CD8-positive, alpha-beta memory T cell (primary cell): ENCODE measurements at regions not wholly inside any gene's neighbourhood (a gene's known extent, or its start where the extent isn't known, plus 50 kb on each side); places are given as distances from the start of the nearest gene placed in this dataset.

Source experiments
- CTCF ChIA-PET: fragments of 350-600 bp; sonication (Branson Sonifier 250); formaldehyde crosslinking; loops from one replicate; lab custom pipeline; 2021; ENCODE audit warnings: antibody characterized with exemption; lab: Charles Lee
- POLR2A ChIA-PET: fragments of 350-600 bp; sonication (Branson Sonifier 250); formaldehyde crosslinking; loops from one replicate; lab custom pipeline; 2021; ENCODE audit warnings: antibody characterized with exemption; lab: Charles Lee
- DNase-seq, 5 donors: peaks; one replicate each; pipeline versions ENCODE4 v3.0.0 to v3.0.0-alpha.2; 2020 to 2022; ENCODE audit warnings: mixed read lengths in 1 of 5
- H3K27ac ChIP-seq: one replicate; pipeline ENCODE4 v1.7.0; 2013; ENCODE audit warnings: low read depth, mild to moderate bottlenecking, low read length, moderate library complexity
- H3K27me3 ChIP-seq: 2 replicates; pipeline ENCODE4 v1.7.0; 2013; ENCODE audit warnings: low read length, mild to moderate bottlenecking; ENCODE audit not compliant: insufficient read depth, poor library complexity, severe bottlenecking
- H3K36me3 ChIP-seq: 2 replicates; pipeline ENCODE4 v1.7.0; 2013; ENCODE audit warnings: mild to moderate bottlenecking, low read length, moderate library complexity; ENCODE audit not compliant: insufficient read depth
- H3K4me1 ChIP-seq: 2 replicates; pipeline ENCODE4 v1.7.0; 2013; ENCODE audit warnings: mild to moderate bottlenecking, low read length, moderate library complexity; ENCODE audit not compliant: insufficient read depth
- H3K4me3 ChIP-seq: 2 replicates; pipeline ENCODE4 v1.7.0; 2013; ENCODE audit warnings: mild to moderate bottlenecking, low read length
- H3K9me3 ChIP-seq: 2 replicates; pipeline ENCODE4 v1.7.0; 2013; ENCODE audit warnings: mild to moderate bottlenecking, low read length
- H3K27ac Mint-ChIP-seq, 8 donors: one replicate each; pipeline ENCODE4 v1.8.0; 2020 to 2021; ENCODE audit warnings: mixed read lengths in 8 of 8, mild to moderate bottlenecking in 6 of 8, inconsistent platforms in 3 of 8, moderate library complexity in 3 of 8
- H3K27me3 Mint-ChIP-seq, 2 donors: one replicate each; pipeline ENCODE4 v1.8.0; 2020 to 2021; ENCODE audit warnings: mixed read lengths in 2 of 2, mild to moderate bottlenecking in 1 of 2, moderate library complexity in 1 of 2
- H3K36me3 Mint-ChIP-seq, 3 donors: one replicate each; pipeline ENCODE4 v1.8.0; 2020 to 2021; ENCODE audit warnings: mixed read lengths in 3 of 3, inconsistent platforms in 1 of 3, mild to moderate bottlenecking in 1 of 3
- H3K4me1 Mint-ChIP-seq, 3 donors: one replicate each; pipeline ENCODE4 v1.8.0; 2020 to 2021; ENCODE audit warnings: mixed read lengths in 3 of 3, inconsistent platforms in 1 of 3, mild to moderate bottlenecking in 1 of 3
- H3K4me3 Mint-ChIP-seq, 7 donors: one replicate each; pipeline ENCODE4 v1.8.0; 2020 to 2021; ENCODE audit warnings: mixed read lengths in 7 of 7, mild to moderate bottlenecking in 6 of 7, moderate library complexity in 4 of 7, inconsistent platforms in 2 of 7
- H3K9me3 Mint-ChIP-seq, 5 donors: one replicate each; pipeline ENCODE4 v1.8.0; 2020 to 2022; ENCODE audit warnings: mixed read lengths in 5 of 5, mild to moderate bottlenecking in 3 of 5, moderate library complexity in 2 of 5, inconsistent platforms in 1 of 5

DNA sequence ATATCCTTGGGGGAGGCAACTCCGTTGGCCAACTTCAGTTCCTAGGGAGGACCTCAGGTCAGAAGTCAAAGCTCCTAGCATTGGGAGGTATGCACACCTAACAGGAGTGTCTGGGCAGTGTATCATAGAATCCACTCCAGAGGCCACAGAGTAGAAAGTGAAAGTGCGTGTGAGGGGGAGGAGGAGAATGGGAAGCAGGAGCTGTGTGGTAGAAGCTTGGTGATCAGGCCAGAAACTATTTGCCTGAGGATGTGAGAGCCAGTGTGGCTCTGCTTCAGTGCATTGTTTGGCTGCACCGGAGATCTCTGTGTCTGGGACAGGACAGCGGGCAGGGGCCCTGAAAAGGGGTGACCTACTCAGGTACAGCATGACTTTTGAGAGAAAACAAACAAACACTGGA, 557.4 kb upstream of the VSTM2A start:
- no peaks in the 10 kb centered on the region for H3K4me1 Mint-ChIP-seq
- DNase-seq = no peak
- no peaks in the 10 kb centered on the region for H3K27me3 ChIP-seq
- H3K9me3 Mint-ChIP-seq = peaks cover 10 to 31% (median 13%) of the 10 kb centered on the region in 5 donors
- H3K4me3 ChIP-seq = no peak overlapping the region
- no peak overlapping the region for H3K27ac ChIP-seq
- CTCF ChIA-PET = no interaction called here
- H3K27ac Mint-ChIP-seq = no peak overlapping the region
- no peaks in the 10 kb centered on the region for H3K4me1 ChIP-seq
- no peaks in the 10 kb centered on the region for H3K36me3 ChIP-seq
- POLR2A ChIA-PET = no interaction called here
- no peaks in the 10 kb centered on the region for H3K9me3 ChIP-seq
- no peaks in the 10 kb centered on the region for H3K27me3 Mint-ChIP-seq
- H3K36me3 Mint-ChIP-seq = no peaks in the 10 kb centered on the region
- no peak overlapping the region for H3K4me3 Mint-ChIP-seq

DNA sequence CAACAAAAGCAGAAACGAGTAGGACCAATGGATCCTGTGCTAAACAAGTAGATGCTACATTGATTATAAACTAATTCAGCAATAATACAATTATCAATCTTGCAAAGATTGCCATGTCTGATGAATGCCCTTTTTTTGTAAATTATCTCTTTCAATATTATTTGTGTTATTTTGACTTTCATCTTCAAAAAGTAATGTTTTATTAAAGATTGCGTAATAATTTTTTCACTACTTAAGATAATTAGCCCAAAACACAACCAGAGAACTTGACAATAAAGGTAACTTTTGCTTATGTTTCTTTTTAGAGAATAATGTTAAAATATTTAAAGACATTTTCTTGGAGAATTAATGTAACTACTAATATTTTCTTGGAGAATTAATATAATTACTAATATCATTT, 553.8 kb upstream of the VSTM2A start:
- Mint-ChIP-seq H3K9me3 (peaks cover 8 to 30% (median 18%) of the 10 kb centered on the region in 5 donors), H3K27me3 (no peaks in the 10 kb centered on the region), H3K36me3 (peaks cover 0 to 2% (median 0%) of the 10 kb centered on the region in 3 donors), H3K4me3 (no peak overlapping the region), H3K4me1 (no peaks in the 10 kb centered on the region), H3K27ac (no peak overlapping the region)
- ChIA-PET POLR2A (no interaction called here), CTCF (no interaction called here)
- Histone ChIP-seq H3K27ac (no peak overlapping the region), H3K9me3 (no peaks in the 10 kb centered on the region), H3K4me3 (no peak overlapping the region), H3K4me1 (no peaks in the 10 kb centered on the region), H3K27me3 (no peaks in the 10 kb centered on the region), H3K36me3 (no peaks in the 10 kb centered on the region)
- no peak for DNase-seq

DNA sequence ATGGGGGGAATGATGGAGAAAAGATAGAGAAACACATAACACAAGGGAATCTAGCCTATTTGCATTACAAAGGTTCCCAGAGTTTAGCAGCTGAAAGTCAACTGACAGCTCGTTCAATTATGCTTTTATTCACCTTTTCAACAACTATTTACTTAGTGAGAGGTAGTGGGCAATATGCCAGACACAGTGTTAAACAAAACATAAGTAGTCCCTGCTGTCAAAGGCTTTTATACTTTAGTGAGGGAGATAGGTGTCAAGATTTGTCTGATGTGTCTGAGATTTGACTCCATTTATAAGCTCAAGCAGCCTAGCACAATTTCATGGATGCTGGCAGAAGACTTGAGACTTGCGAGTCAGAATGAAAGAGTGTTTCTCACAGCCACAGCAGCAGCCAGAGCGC, 549.0 kb upstream of the VSTM2A start:
- no peaks in the 10 kb centered on the region for H3K27me3 ChIP-seq
- Mint-ChIP-seq H3K4me3 (no peak overlapping the region), H3K9me3 (peaks cover 11 to 24% (median 12%) of the 10 kb centered on the region in 5 donors), H3K27ac (peak overlapping the region in 1 of 8 donors; percentile 69), H3K36me3 (peaks cover 0 to 2% (median 0%) of the 10 kb centered on the region in 3 donors), H3K27me3 (no peaks in the 10 kb centered on the region), H3K4me1 (no peaks in the 10 kb centered on the region)
- no peak for DNase-seq
- no peaks in the 10 kb centered on the region for H3K4me1 ChIP-seq
- CTCF ChIA-PET = no interaction called here
- POLR2A ChIA-PET = no interaction called here
- no peaks in the 10 kb centered on the region for H3K9me3 ChIP-seq
- H3K36me3 ChIP-seq = no peaks in the 10 kb centered on the region
- H3K27ac ChIP-seq = no peak overlapping the region
- H3K4me3 ChIP-seq = no peak overlapping the region

DNA sequence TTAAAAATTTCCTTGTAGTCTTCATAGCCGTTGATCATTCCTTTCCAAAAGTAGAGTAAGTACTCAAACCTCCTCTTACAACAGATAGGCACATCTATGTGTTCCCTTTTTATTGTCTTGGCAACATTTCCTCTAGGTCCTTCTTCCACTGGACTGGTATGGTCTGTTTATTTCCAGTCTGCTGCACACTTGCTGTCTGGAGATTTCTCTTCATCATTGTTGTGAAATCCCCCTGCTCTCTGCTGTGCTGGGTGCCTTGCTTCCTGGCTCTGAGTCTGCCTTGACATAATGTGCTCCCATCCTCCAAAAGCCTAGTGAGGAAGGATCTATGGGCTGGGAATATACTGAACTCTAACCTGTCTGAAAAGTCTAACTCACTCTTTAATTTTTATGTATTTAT, 545.3 kb upstream of the VSTM2A start:
- H3K36me3 Mint-ChIP-seq = peaks cover 0 to 2% (median 0%) of the 10 kb centered on the region in 3 donors
- no peaks in the 10 kb centered on the region for H3K27me3 ChIP-seq
- no peak overlapping the region for H3K4me3 ChIP-seq
- no peaks in the 10 kb centered on the region for H3K27me3 Mint-ChIP-seq
- ChIA-PET CTCF (no interaction called here), POLR2A (no interaction called here)
- H3K9me3 ChIP-seq = no peaks in the 10 kb centered on the region
- no peaks in the 10 kb centered on the region for H3K4me1 ChIP-seq
- peaks cover 7 to 21% (median 14%) of the 10 kb centered on the region in 5 donors for H3K9me3 Mint-ChIP-seq
- no peaks in the 10 kb centered on the region for H3K4me1 Mint-ChIP-seq
- no peaks in the 10 kb centered on the region for H3K36me3 ChIP-seq
- no peak overlapping the region for H3K27ac Mint-ChIP-seq
- no peak overlapping the region for H3K4me3 Mint-ChIP-seq
- no peak overlapping the region for H3K27ac ChIP-seq
- DNase-seq = no peak

DNA sequence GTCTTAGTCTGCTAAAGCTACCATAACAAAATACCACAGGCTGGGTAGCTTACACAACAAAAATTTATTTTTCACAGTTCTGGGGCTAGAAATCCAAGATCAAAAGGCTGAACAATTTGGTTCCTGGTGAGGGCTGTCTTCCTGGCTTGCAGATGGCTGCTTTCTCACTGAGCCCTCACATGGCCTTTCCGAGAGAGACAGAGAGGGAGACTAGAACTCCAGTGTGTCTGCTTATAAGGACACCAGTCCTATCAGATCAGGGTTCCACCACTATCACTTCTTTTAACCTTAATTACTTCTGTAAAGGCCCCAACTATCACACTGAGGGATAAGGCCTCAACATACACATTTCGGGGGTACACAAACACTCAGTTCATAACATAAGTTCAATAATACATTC, 527.4 kb upstream of the VSTM2A start:
- no peak overlapping the region for H3K4me3 ChIP-seq
- ChIA-PET POLR2A (no interaction called here), CTCF (no interaction called here)
- H3K36me3 Mint-ChIP-seq = no peaks in the 10 kb centered on the region
- no peak overlapping the region for H3K4me3 Mint-ChIP-seq
- H3K36me3 ChIP-seq = no peaks in the 10 kb centered on the region
- H3K9me3 ChIP-seq = no peaks in the 10 kb centered on the region
- H3K27me3 ChIP-seq = no peaks in the 10 kb centered on the region
- peaks cover 0 to 2% of the 10 kb centered on the region in 2 donors for H3K27me3 Mint-ChIP-seq
- no peak overlapping the region for H3K27ac ChIP-seq
- H3K27ac Mint-ChIP-seq = no peak overlapping the region
- peaks cover 8 to 30% (median 15%) of the 10 kb centered on the region in 5 donors for H3K9me3 Mint-ChIP-seq
- H3K4me1 ChIP-seq = no peaks in the 10 kb centered on the region
- no peaks in the 10 kb centered on the region for H3K4me1 Mint-ChIP-seq
- no peak for DNase-seq

DNA sequence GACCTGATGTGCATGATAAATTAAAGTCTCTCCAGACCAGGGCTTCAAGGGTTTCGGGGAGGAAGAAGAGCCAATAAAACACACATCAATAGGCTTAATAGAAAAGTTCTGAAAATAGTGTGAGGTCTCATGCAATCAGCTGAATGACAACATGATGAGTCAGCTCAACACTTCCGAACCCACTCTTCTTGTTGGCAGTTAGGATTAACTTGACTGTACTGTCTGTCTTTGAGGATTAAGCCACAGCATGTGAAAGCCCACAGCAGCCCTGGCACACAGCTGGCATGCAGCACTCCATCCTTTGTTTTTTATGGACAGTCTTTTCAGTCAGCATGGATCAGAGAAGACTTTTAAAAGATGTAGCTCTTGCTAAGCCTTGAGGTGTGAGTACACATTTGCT, 526.9 kb upstream of the VSTM2A start:
- CTCF ChIA-PET = no interaction called here
- Mint-ChIP-seq H3K36me3 (no peaks in the 10 kb centered on the region), H3K27me3 (peaks cover 0 to 2% of the 10 kb centered on the region in 2 donors), H3K4me1 (no peaks in the 10 kb centered on the region), H3K27ac (no peak overlapping the region), H3K9me3 (peaks cover 8 to 35% (median 17%) of the 10 kb centered on the region in 5 donors), H3K4me3 (no peak overlapping the region)
- Histone ChIP-seq H3K27me3 (no peaks in the 10 kb centered on the region), H3K9me3 (no peaks in the 10 kb centered on the region), H3K27ac (no peak overlapping the region), H3K36me3 (no peaks in the 10 kb centered on the region), H3K4me1 (no peaks in the 10 kb centered on the region), H3K4me3 (no peak overlapping the region)
- POLR2A ChIA-PET = no interaction called here
- no peak for DNase-seq

DNA sequence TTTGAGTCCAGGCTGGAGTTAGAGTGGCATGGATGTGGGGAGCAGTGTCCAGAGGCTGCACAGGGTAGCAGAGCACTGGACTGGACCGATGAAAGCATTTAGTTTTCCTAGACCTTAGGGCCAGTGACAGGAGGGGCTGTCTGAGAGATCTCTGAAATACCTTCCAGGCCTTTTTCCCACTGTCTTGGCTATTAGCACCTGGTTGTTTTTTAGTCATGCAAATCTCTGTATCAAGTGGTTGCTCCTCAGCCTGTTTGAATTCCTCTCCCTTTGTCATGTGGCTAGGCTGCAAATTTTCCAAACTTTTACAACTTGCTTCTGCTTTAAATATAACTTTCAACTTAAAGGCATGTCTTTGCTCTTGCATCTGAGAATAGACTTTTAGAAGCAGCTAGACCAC, 504.3 kb upstream of the VSTM2A start:
- POLR2A ChIA-PET = no interaction called here
- H3K4me3 ChIP-seq = no peak overlapping the region
- H3K27ac ChIP-seq = no peak overlapping the region
- H3K36me3 ChIP-seq = no peaks in the 10 kb centered on the region
- DNase-seq = no peak
- no peaks in the 10 kb centered on the region for H3K9me3 ChIP-seq
- H3K4me1 ChIP-seq = no peaks in the 10 kb centered on the region
- no peaks in the 10 kb centered on the region for H3K36me3 Mint-ChIP-seq
- CTCF ChIA-PET = no interaction called here
- H3K9me3 Mint-ChIP-seq = peaks cover 7 to 32% (median 10%) of the 10 kb centered on the region in 5 donors
- H3K4me3 Mint-ChIP-seq = no peak overlapping the region
- H3K4me1 Mint-ChIP-seq = no peaks in the 10 kb centered on the region
- no peak overlapping the region for H3K27ac Mint-ChIP-seq
- no peaks in the 10 kb centered on the region for H3K27me3 ChIP-seq
- no peaks in the 10 kb centered on the region for H3K27me3 Mint-ChIP-seq

DNA sequence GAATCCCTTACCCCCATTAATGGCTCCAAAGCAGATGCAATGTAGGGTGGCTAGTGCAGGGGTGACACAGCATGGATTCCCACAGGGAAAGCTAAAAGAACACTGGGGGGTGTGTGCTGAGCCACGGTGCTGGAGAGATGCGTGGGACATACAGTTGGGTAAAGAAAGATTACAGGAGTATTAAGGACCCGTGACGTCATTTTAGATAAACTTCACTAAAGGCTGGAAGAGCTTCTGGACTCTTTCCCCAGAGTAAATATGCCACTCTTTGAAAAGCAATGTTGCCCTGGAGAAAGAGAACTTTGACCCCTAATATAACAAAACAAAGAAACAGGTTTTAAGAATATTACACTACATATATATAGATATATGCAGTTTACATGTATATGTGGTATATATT, 481.5 kb upstream of the VSTM2A start:
- Histone ChIP-seq H3K27me3 (no peaks in the 10 kb centered on the region), H3K9me3 (no peaks in the 10 kb centered on the region), H3K4me3 (no peak overlapping the region), H3K36me3 (no peaks in the 10 kb centered on the region), H3K4me1 (no peaks in the 10 kb centered on the region), H3K27ac (no peak overlapping the region)
- Mint-ChIP-seq H3K9me3 (peaks cover 5 to 32% (median 14%) of the 10 kb centered on the region in 5 donors), H3K27me3 (no peaks in the 10 kb centered on the region), H3K36me3 (peaks cover 0 to 1% (median 0%) of the 10 kb centered on the region in 3 donors), H3K27ac (no peak overlapping the region), H3K4me1 (no peaks in the 10 kb centered on the region), H3K4me3 (no peak overlapping the region)
- DNase-seq = no peak
- POLR2A ChIA-PET = no interaction called here
- CTCF ChIA-PET = no interaction called here

DNA sequence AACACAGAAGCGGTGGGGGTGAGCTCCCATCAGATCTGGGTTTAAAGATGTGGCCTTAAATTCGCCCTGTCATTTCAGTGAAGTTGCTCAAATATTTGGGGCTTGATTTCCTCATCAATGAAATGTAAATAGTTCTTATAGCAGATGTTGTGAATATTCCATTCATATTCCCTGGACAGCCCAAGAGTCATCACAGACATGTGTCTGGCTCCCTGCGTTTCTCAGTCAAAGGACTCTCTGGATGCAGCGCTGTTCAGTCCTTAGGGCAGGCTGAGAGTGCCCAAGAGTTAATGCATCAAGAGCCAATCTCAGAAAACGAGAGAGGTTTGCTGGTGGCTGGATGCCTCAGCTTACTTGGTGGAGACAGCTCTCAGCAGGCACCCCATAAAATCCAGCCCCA, 475.5 kb upstream of the VSTM2A start:
- no peak overlapping the region for H3K27ac Mint-ChIP-seq
- ChIA-PET CTCF (no interaction called here), POLR2A (no interaction called here)
- no peaks in the 10 kb centered on the region for H3K27me3 Mint-ChIP-seq
- H3K4me1 Mint-ChIP-seq = no peaks in the 10 kb centered on the region
- Histone ChIP-seq H3K27me3 (no peaks in the 10 kb centered on the region), H3K9me3 (no peaks in the 10 kb centered on the region), H3K36me3 (no peaks in the 10 kb centered on the region), H3K27ac (no peak overlapping the region), H3K4me1 (no peaks in the 10 kb centered on the region), H3K4me3 (no peak overlapping the region)
- H3K36me3 Mint-ChIP-seq = no peaks in the 10 kb centered on the region
- no peak for DNase-seq
- peaks cover 0 to 23% (median 9%) of the 10 kb centered on the region in 5 donors for H3K9me3 Mint-ChIP-seq
- no peak overlapping the region for H3K4me3 Mint-ChIP-seq
